Smooth muscle cell (in vitro differentiated cells): ENCODE measurements at regions not wholly inside any gene's neighbourhood (a gene's known extent, or its start where the extent isn't known, plus 50 kb on each side); places are given as distances from the start of the nearest gene placed in this dataset.

ENCODE experiments used
- DNase-seq: peaks from one replicate; lab custom pipeline; 2025; ENCODE audit not compliant: unreplicated experiment; lab: John Stamatoyannopoulos, UW
- H2AFZ ChIP-seq: fragments of 200-600 bp; sonication (generic); 2 replicates; pipeline ENCODE4 v1.6.0; 2016; ENCODE audit warnings: antibody characterized with exemption, low read depth, mild to moderate bottlenecking
- H3F3A ChIP-seq: fragments of 200-600 bp; sonication (generic); 2 replicates; pipeline ENCODE4 v1.6.0; 2017; ENCODE audit warnings: antibody characterized with exemption, low read depth
- H3K27ac ChIP-seq: fragments of 200-600 bp; sonication (generic); 2 replicates; pipeline ENCODE4 v1.5.1; 2016; ENCODE audit warnings: low read depth, mild to moderate bottlenecking
- H3K27me3 ChIP-seq: fragments of 200-600 bp; sonication (generic); 2 replicates; pipeline ENCODE4 v1.6.1; 2016; ENCODE audit warnings: low read depth, mild to moderate bottlenecking
- H3K36me3 ChIP-seq: fragments of 200-600 bp; sonication (generic); 2 replicates; pipeline ENCODE4 v1.5.1; 2016; ENCODE audit warnings: low read depth
- H3K4me1 ChIP-seq: fragments of 200-600 bp; sonication (generic); 2 replicates; pipeline ENCODE4 v1.5.1; 2016; ENCODE audit warnings: low read depth
- H3K4me2 ChIP-seq: fragments of 200-600 bp; sonication (generic); 2 replicates; pipeline ENCODE4 v1.6.0; 2016; ENCODE audit warnings: mild to moderate bottlenecking
- H3K4me3 ChIP-seq: fragments of 200-600 bp; sonication (generic); 2 replicates; pipeline ENCODE4 v1.5.1; 2016; ENCODE audit warnings: mild to moderate bottlenecking
- H3K79me2 ChIP-seq: fragments of 200-600 bp; sonication (generic); 2 replicates; pipeline ENCODE4 v1.6.0; 2016; ENCODE audit warnings: low read depth, mild to moderate bottlenecking
- H3K9ac ChIP-seq: fragments of 200-600 bp; sonication (generic); 2 replicates; pipeline ENCODE4 v1.6.0; 2016; ENCODE audit warnings: low read depth
- H3K9me3 ChIP-seq: fragments of 200-600 bp; sonication (generic); replicated peaks from 2 replicates; pipeline ENCODE4 v1.5.1; 2016; ENCODE audit warnings: low read depth
- H4K20me1 ChIP-seq: fragments of 200-600 bp; sonication (generic); 2 replicates; pipeline ENCODE4 v1.6.0; 2016; ENCODE audit warnings: low read depth
- WGBS: methylation state at CpG from one replicate; pipeline ENCODE4 v1.1.7; 2016; ENCODE audit warnings: low lambda C conversion rate; 5-methylcytosine and 5-hydroxymethylcytosine counted together
- TF ChIP-seq, protein P1 (sequence below): fragments of 200-600 bp; sonication (generic); IDR thresholded peaks from 2 replicates; pipeline ENCODE4 v1.5.1; 2017; ENCODE audit warnings: borderline replicate concordance, mild to moderate bottlenecking, antibody characterized with exemption; ENCODE audit not compliant: insufficient read depth, poor library complexity, severe bottlenecking

DNA sequence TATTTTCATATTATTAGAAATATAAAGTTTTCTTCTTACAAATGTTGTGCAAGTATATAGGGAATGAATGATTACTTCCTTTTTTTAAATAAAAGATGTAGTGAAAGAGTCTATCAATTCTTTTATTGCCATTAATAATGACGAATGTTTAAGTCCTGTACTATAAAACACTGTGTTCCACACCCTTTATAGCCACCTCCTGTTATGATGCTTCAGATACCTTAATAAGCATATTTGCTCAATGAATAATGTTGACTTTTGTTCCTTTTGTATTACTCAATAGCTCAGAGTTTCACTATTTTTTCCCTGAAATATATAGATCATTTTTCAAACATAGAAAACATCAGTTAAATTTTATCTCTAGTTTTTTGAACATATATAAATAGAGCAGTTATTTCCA is 378.2 kb upstream of the THBS1 start:
- Histone ChIP-seq H3K27me3 (no peaks in the 10 kb centered on the region), H4K20me1 (no peaks in the 10 kb centered on the region), H3K27ac (no peak overlapping the region), H3K4me1 (peaks cover 7% of the 10 kb centered on the region), H3K4me2 (no peak overlapping the region), H3F3A (peaks cover 13% of the 10 kb centered on the region), H3K9ac (no peak overlapping the region), H3K9me3 (peaks cover 3% of the 10 kb centered on the region), H3K79me2 (no peaks in the 10 kb centered on the region), H2AFZ (no peak overlapping the region), H3K4me3 (no peak overlapping the region), H3K36me3 (no peaks in the 10 kb centered on the region)
- WGBS, result 97% methylated on average over 1 of the region's 1 CpG
- no peak for DNase-seq
- TF ChIP-seq, protein P1, sequence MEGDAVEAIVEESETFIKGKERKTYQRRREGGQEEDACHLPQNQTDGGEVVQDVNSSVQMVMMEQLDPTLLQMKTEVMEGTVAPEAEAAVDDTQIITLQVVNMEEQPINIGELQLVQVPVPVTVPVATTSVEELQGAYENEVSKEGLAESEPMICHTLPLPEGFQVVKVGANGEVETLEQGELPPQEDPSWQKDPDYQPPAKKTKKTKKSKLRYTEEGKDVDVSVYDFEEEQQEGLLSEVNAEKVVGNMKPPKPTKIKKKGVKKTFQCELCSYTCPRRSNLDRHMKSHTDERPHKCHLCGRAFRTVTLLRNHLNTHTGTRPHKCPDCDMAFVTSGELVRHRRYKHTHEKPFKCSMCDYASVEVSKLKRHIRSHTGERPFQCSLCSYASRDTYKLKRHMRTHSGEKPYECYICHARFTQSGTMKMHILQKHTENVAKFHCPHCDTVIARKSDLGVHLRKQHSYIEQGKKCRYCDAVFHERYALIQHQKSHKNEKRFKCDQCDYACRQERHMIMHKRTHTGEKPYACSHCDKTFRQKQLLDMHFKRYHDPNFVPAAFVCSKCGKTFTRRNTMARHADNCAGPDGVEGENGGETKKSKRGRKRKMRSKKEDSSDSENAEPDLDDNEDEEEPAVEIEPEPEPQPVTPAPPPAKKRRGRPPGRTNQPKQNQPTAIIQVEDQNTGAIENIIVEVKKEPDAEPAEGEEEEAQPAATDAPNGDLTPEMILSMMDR, result no peak

DNA sequence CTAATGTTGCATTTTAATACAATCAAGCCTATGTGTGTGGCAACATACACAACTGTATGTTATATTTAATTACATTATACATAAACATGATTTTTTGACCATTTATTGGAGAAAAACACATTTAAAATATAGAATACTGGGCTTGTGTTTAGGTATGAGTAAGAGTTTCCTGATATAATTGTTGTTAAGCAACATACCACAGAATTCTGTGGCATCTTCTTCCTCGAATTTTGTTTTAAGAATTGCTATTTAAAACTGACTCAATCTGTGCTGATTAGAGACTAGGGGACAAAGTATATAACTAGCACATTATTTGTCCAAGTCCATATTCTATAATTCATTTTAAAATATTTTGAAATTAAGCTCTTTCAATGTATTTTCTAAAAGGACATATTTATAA is 376.8 kb upstream of the THBS1 start:
- H3K4me2 ChIP-seq, result no peak overlapping the region
- 31% methylated on average over 1 of the region's 1 CpG for whole genome bisulfite sequencing
- TF ChIP-seq, protein P1, result no peak
- H3K9ac ChIP-seq, result no peak overlapping the region
- peaks cover 3% of the 10 kb centered on the region for H3K9me3 ChIP-seq
- peaks cover 7% of the 10 kb centered on the region for H3K4me1 ChIP-seq
- no peaks in the 10 kb centered on the region for H3K27me3 ChIP-seq
- DNase-seq, result no peak
- H3F3A ChIP-seq, result peaks cover 7% of the 10 kb centered on the region
- no peak overlapping the region for H2AFZ ChIP-seq
- no peak overlapping the region for H3K4me3 ChIP-seq
- H3K79me2 ChIP-seq, result no peaks in the 10 kb centered on the region
- no peaks in the 10 kb centered on the region for H3K36me3 ChIP-seq
- no peak overlapping the region for H3K27ac ChIP-seq
- H4K20me1 ChIP-seq, result no peaks in the 10 kb centered on the region

DNA sequence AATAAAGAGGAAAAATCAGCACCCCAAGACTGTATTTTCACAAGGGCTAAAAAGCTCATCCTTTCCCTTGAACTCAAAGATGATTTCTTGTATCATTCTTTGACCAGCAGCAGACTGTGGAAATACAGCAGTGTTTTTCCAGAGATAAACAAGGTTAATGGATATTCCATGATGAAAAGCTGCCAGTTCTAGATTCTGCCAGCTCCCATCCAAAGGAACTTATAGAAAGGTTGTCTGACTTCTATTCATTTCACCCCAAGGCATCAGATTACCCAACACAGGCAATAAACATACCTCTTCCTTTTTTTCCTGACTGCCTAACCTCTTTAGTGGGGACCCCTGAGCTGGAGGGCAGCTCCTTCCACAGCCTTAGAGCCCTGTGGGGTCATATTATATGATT is 375.8 kb upstream of the THBS1 start:
- H3K36me3 ChIP-seq, result no peaks in the 10 kb centered on the region
- H3K4me1 ChIP-seq, result peaks cover 7% of the 10 kb centered on the region
- DNase-seq, result no peak
- no peak overlapping the region for H3K4me3 ChIP-seq
- no peak overlapping the region for H2AFZ ChIP-seq
- H3K9me3 ChIP-seq, result peaks cover 3% of the 10 kb centered on the region
- TF ChIP-seq, protein P1, result no peak
- no peaks in the 10 kb centered on the region for H3K79me2 ChIP-seq
- no peak overlapping the region for H3K4me2 ChIP-seq
- no peaks in the 10 kb centered on the region for H4K20me1 ChIP-seq
- H3F3A ChIP-seq, result no peaks in the 10 kb centered on the region
- no peaks in the 10 kb centered on the region for H3K27me3 ChIP-seq
- no peak overlapping the region for H3K27ac ChIP-seq
- H3K9ac ChIP-seq, result no peak overlapping the region

DNA sequence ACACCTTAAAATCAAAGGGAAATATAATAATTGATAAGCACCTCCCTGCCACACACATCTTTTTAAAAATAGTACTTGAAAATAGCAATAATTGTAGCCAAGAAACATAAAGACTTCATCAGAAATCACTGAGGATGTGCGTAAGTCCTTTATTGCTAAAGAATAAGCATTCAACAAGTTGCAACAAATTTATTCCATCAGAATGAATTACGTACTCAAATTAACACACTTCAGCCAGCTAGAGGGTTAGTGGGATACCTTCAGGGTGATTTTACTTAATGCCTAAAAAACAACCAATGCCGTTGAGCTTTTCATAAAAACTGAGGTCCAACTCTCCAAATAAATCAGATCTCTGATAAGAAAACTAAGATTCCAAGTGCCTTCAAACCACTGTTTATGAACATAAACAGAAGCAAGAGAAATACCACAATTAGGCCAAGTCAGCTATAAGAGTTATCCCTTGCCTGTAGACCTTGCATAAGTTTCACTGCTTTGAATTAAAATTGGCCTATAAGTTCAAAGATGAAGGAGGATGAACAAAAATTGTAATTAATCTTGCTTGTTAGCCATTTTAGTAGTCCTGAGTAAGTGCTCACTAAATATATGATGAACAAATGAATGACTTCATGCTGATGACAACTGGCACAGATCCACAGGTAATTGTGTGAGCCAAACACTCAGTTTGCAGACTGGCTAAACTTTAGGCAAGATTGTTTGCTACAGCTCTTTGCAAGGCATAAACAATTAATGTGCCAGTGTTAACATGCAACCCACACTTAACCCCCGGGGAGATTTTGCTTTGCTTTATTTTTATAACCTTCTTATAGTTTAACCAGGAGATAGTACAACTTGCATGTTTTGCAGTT is 375.1 kb upstream of the THBS1 start:
- H3K4me1 ChIP-seq, result peaks cover 3% of the 10 kb centered on the region
- 90% methylated on average over 4 of the region's 4 CpGs for WGBS
- no peak overlapping the region for H3K4me2 ChIP-seq

More for the DNA sequence above, 375.1 kb upstream of the THBS1 start:
- H2AFZ ChIP-seq, result no peak overlapping the region
- H3K4me3 ChIP-seq, result no peak overlapping the region
- H3K79me2 ChIP-seq, result no peaks in the 10 kb centered on the region
- H3K27ac ChIP-seq, result no peak overlapping the region
- H3F3A ChIP-seq, result no peaks in the 10 kb centered on the region
- DNase-seq, result no peak
- H3K36me3 ChIP-seq, result no peaks in the 10 kb centered on the region
- H3K27me3 ChIP-seq, result no peaks in the 10 kb centered on the region
- no peak overlapping the region for H3K9ac ChIP-seq
- no peaks in the 10 kb centered on the region for H4K20me1 ChIP-seq
- peaks cover 3% of the 10 kb centered on the region for H3K9me3 ChIP-seq
- TF ChIP-seq, protein P1, result no peak
